Islet precursor cell (in vitro differentiated cells): ENCODE measurements at regions not wholly inside any gene's neighbourhood (a gene's known extent, or its start where the extent isn't known, plus 50 kb on each side); places are given as distances from the start of the nearest gene placed in this dataset.
A peak's percentile ranks its signal among the peaks of the same experiment; 100 is the strongest.

Source experiments
- DNase-seq: peaks from one replicate; pipeline ENCODE4 v3.0.0-alpha.2; 2018

GRCh38 chrX:10085223-10085622, 71.6 kb upstream of the CLCN4 start:
- no peak for DNase-seq

DNA sequence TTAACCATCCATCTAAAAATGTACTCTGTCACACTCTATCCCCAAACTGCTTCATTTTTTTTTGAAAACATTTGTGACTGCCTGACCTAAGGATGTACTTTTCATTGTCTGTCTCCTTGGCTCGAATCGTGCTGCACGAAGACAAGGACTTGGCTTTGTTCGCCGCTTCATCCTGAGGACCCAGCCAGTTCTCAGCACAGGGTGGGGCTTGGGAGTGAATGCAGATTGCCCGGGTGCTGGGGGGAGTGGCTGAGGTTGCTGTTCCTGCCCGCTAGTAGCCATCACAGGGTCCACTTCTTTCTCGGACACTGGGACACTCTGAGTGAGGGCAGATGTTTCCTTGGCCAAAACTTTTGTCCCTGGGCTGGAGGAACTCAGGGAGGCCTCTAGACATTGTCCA, 70.1 kb upstream of the CLCN4 start:
- DNase-seq, result no peak

GRCh38 chrX:10087391-10087790, 69.4 kb upstream of the CLCN4 start:
- DNase-seq, result no peak

GRCh38 chrX:10089378-10089795, 67.4 kb upstream of the CLCN4 start:
- DNase-seq, result no peak

DNA sequence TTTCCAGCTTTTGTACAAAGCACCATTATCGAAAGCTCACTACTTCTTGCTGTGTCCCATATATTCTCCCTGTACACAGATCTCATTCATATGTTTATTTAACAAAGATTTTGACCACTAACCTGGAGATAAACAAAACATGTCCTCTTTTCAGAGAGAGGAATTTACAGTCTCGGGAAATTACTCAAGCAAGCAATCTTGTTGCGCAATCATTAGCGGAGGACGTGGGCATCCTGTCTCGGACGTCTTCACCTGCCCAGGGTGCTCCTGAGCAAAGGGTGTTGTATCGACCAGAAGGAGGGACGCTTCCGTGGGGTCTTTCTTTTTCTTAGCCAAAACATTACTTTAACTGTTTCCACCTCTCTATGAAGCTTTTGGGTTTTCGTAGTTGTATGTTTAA, 66.5 kb upstream of the CLCN4 start:
- DNase-seq, result no peak

GRCh38 chrX:10095246-10095645, 61.5 kb upstream of the CLCN4 start:
- DNase-seq, result no peak

DNA sequence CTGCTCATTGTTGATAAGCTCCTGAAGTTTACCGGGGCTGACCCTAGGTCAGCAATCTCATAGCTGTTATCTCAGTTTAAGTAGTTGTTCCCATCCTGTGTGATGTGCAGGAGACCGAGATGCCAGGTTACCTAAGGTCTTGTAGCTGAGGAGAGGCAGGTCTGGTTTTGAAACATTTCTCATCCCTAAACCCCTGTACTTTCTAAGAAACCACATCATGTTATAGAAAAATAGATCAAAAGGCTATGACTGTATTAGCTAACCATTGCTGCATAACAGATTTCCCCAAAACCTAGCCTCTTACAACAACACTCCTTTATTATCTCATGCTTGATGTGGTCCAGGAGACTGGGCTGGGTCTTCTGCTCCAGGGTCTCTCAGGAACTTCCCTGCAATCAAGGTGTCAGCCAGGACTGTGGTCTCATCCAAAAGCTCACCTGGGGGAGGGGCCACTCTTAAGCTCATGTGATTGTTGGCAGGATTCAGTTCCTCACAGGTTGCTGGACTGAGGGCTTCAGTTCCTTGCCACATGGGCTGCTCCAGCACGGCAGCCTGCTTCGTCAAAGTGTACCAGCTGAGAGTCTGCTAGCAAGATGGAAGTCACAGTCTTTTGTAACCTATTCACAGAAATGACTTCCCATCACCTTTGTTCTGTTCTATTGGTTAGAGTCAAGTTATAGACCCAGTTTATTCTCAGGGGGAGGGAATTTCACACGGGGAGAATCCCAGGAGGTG, 60.9 kb upstream of the CLCN4 start:
- DNase-seq, result no peak

DNA sequence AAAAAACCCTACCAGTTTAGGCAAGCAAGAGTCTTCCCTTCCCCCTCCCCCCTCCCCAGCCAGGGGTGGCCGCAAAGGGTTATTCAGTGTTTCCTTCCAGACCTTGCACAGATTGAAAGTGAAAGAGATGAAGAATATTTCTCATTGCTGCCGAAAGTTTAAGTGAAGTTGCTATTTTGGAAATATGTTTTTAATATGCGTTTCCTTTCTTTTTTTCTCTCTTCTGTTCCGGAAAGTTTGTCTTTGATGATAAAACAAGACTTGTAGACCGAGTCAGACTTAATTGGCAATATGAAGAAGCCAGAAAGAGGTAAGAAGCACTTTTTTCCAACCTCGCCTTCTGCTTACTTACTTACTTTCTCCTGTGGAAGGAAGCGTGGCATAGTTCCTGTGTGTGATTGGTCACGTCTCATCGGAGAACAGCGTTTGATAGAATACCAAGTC, 58.5 kb upstream of the CLCN4 start:
- DNase-seq, result no peak

DNA sequence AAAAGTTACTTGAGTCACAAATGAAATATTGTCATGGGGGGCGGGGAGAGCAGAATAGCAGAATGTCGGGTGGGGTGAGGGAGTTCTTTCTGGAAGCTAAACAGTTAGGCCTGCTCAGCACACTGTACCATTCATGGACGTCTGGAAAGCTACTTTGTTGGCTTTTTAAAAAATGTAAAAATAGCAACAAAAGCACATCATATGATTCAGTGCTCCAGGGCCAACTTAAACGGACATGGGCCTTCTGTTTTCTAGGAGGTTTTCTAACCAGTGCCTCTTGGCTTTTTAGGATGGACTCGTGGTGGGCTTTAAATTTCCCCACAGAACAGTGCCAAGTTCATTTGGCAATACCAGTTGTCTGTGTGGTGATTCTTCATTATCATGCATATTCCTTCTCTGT, 57.4 kb upstream of the CLCN4 start:
- DNase-seq, result no peak

DNA sequence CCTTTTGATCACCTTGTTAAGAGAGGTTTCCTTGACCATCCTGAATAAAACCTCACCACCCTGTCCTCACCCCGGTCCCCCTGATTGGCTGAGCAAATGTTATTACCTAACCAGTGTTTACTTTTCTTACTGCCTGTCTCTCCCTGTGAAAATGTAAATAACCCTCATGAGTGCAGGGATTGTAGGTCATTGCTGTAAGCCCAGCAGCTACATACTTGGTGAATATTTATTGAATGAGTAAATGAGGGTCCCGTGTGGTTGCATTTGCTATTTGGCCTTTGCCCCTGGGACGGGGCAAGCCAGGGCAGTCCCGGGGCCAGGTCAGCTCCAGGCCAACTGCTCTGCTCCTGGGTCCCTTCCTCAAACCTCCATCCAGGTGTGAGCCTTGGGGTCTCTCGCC, 55.5 kb upstream of the CLCN4 start:
- DNase-seq, result no peak

GRCh38 chrX:10102046-10102704, 54.6 kb upstream of the CLCN4 start:
- DNase-seq, result no peak

DNA sequence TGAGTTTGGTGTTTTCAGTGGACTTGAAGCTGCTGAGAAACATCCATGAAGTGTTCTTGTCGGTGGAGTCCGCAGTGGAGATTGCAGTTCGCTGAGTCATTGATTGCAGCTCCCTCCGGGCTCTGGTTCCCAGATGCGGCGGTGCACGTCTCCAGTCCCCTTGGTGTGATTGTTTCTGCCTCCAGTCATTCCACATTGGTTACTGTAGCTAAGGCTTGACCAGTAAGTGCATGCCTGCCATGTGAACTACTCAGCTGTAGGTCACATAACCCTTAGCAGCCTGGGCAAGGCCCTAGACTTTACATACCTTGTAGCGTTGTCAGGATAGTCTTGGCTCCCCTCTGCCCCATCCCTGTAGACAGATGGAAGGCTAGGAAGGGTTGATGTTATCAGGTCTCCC, 53.8 kb upstream of the CLCN4 start:
- peak; percentile 86 for DNase-seq

DNA sequence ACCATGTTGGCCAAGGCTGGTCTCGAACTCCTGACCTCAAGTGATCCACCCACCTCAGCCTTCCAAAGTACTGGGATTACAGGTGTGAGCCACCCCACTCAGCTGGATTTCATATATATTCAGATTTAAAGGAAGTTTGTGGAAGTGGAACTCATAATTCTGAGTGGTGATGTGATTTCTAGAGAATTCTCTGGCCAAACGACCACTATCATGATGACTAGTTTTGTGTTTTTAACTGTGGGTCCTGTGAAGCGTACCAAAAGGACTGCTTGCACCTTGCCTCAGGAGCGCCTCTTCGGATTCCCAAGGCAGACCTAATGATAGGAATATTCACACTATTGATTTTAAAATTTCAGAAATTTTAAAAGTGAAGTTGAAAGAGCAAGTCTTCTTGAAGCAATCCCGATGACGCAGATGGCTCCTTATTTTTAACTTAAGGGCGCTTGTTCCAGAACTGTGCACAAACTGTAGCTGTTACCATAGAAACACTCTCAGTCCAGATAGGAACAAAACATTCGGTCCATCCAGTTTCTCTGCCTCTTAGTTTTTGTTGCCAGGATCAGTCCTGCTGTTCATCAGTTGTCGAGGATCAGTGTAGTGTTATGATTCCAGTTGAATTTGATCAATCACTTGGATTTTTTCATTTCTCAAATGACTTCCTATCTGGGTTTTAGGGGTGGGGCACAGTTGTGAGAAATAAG, 51.7 kb upstream of the CLCN4 start:
- no peak for DNase-seq

- DNase-seq, result no peak
These were observed 50.0 kb upstream of the CLCN4 start for GRCh38 chrX:10106806-10107205.
